ENCODE measurements at regions not wholly inside any gene's neighbourhood (a gene's known extent, or its start where the extent isn't known, plus 50 kb on each side); places are given as distances from the start of the nearest gene placed in this dataset.

- no peaks in the 10 kb centered on the region for H3K27me3 Mint-ChIP-seq
- H3K4me1 Mint-ChIP-seq = no peaks in the 10 kb centered on the region
- no peak overlapping the region for H3K4me3 Mint-ChIP-seq
- H3K27ac Mint-ChIP-seq = no peak overlapping the region
- H3K9me3 Mint-ChIP-seq = peaks cover 5% of the 10 kb centered on the region
- no peaks in the 10 kb centered on the region for H3K36me3 Mint-ChIP-seq
Measured at GRCh38 chr6:115663681-115664080, 397.0 kb downstream of the FRK start.

GRCh38 chr6:115643762-115644161 is 416.9 kb downstream of the FRK start:
- no peaks in the 10 kb centered on the region for H3K36me3 Mint-ChIP-seq
- no peaks in the 10 kb centered on the region for H3K4me1 Mint-ChIP-seq
- peaks cover 5% of the 10 kb centered on the region for H3K9me3 Mint-ChIP-seq
- no peak overlapping the region for H3K4me3 Mint-ChIP-seq
- H3K27ac Mint-ChIP-seq = no peak overlapping the region
- no peaks in the 10 kb centered on the region for H3K27me3 Mint-ChIP-seq

- no peaks in the 10 kb centered on the region for H3K36me3 Mint-ChIP-seq
- H3K9me3 Mint-ChIP-seq = no peaks in the 10 kb centered on the region
- H3K27ac Mint-ChIP-seq = no peak overlapping the region
- H3K27me3 Mint-ChIP-seq = no peaks in the 10 kb centered on the region
- H3K4me1 Mint-ChIP-seq = no peaks in the 10 kb centered on the region
- H3K4me3 Mint-ChIP-seq = no peak overlapping the region
Measured at GRCh38 chr6:115634887-115635286, 425.8 kb downstream of the FRK start.

- no peaks in the 10 kb centered on the region for H3K36me3 Mint-ChIP-seq
- no peaks in the 10 kb centered on the region for H3K27me3 Mint-ChIP-seq
- no peak overlapping the region for H3K27ac Mint-ChIP-seq
- no peak overlapping the region for H3K4me3 Mint-ChIP-seq
- no peaks in the 10 kb centered on the region for H3K4me1 Mint-ChIP-seq
- no peaks in the 10 kb centered on the region for H3K9me3 Mint-ChIP-seq
Measured at GRCh38 chr6:115634131-115634530, 426.6 kb downstream of the FRK start.

- no peak overlapping the region for H3K27ac Mint-ChIP-seq
- no peaks in the 10 kb centered on the region for H3K27me3 Mint-ChIP-seq
- no peak overlapping the region for H3K4me3 Mint-ChIP-seq
- H3K36me3 Mint-ChIP-seq = no peaks in the 10 kb centered on the region
- no peaks in the 10 kb centered on the region for H3K4me1 Mint-ChIP-seq
- no peaks in the 10 kb centered on the region for H3K9me3 Mint-ChIP-seq
Measured at GRCh38 chr6:115631028-115631427, 429.7 kb downstream of the FRK start.

GRCh38 chr6:115630424-115631024 is 430.2 kb downstream of the FRK start:
- Mint-ChIP-seq H3K9me3 (no peaks in the 10 kb centered on the region), H3K4me3 (no peak overlapping the region), H3K36me3 (no peaks in the 10 kb centered on the region), H3K27ac (no peak overlapping the region), H3K27me3 (no peaks in the 10 kb centered on the region), H3K4me1 (no peaks in the 10 kb centered on the region)

- no peaks in the 10 kb centered on the region for H3K9me3 Mint-ChIP-seq
- no peaks in the 10 kb centered on the region for H3K36me3 Mint-ChIP-seq
- no peaks in the 10 kb centered on the region for H3K27me3 Mint-ChIP-seq
- H3K4me1 Mint-ChIP-seq = no peaks in the 10 kb centered on the region
- no peak overlapping the region for H3K27ac Mint-ChIP-seq
- no peak overlapping the region for H3K4me3 Mint-ChIP-seq
Measured at GRCh38 chr6:115629415-115629814, 431.3 kb downstream of the FRK start.

- no peaks in the 10 kb centered on the region for H3K4me1 Mint-ChIP-seq
- no peaks in the 10 kb centered on the region for H3K36me3 Mint-ChIP-seq
- H3K27me3 Mint-ChIP-seq = peaks cover 1% of the 10 kb centered on the region
- H3K27ac Mint-ChIP-seq = no peak overlapping the region
- peaks cover 10% of the 10 kb centered on the region for H3K9me3 Mint-ChIP-seq
- H3K4me3 Mint-ChIP-seq = no peak overlapping the region
Measured at GRCh38 chr6:115618256-115618655, 442.4 kb downstream of the FRK start.

GRCh38 chr6:115617031-115617430 is 443.7 kb downstream of the FRK start:
- no peak overlapping the region for H3K4me3 Mint-ChIP-seq
- H3K9me3 Mint-ChIP-seq = peaks cover 10% of the 10 kb centered on the region
- H3K36me3 Mint-ChIP-seq = no peaks in the 10 kb centered on the region
- no peak overlapping the region for H3K27ac Mint-ChIP-seq
- H3K4me1 Mint-ChIP-seq = no peaks in the 10 kb centered on the region
- H3K27me3 Mint-ChIP-seq = peaks cover 1% of the 10 kb centered on the region

GRCh38 chr6:115613488-115613887 is 447.2 kb downstream of the FRK start:
- Mint-ChIP-seq H3K27me3 (peaks cover 1% of the 10 kb centered on the region), H3K9me3 (peaks cover 10% of the 10 kb centered on the region), H3K4me1 (no peaks in the 10 kb centered on the region), H3K36me3 (no peaks in the 10 kb centered on the region), H3K27ac (no peak overlapping the region), H3K4me3 (no peak overlapping the region)

- H3K27ac Mint-ChIP-seq = no peak overlapping the region
- peaks cover 10% of the 10 kb centered on the region for H3K9me3 Mint-ChIP-seq
- H3K4me1 Mint-ChIP-seq = no peaks in the 10 kb centered on the region
- no peaks in the 10 kb centered on the region for H3K36me3 Mint-ChIP-seq
- H3K27me3 Mint-ChIP-seq = peaks cover 1% of the 10 kb centered on the region
- no peak overlapping the region for H3K4me3 Mint-ChIP-seq
Measured at GRCh38 chr6:115612796-115613479, 447.8 kb downstream of the FRK start.

GRCh38 chr6:115612216-115612615 is 448.5 kb downstream of the FRK start:
- peaks cover 10% of the 10 kb centered on the region for H3K9me3 Mint-ChIP-seq
- H3K27ac Mint-ChIP-seq = no peak overlapping the region
- no peak overlapping the region for H3K4me3 Mint-ChIP-seq
- peaks cover 1% of the 10 kb centered on the region for H3K27me3 Mint-ChIP-seq
- no peaks in the 10 kb centered on the region for H3K4me1 Mint-ChIP-seq
- H3K36me3 Mint-ChIP-seq = no peaks in the 10 kb centered on the region

- Mint-ChIP-seq H3K4me1 (no peaks in the 10 kb centered on the region), H3K27ac (no peak overlapping the region), H3K9me3 (peaks cover 5% of the 10 kb centered on the region), H3K36me3 (no peaks in the 10 kb centered on the region), H3K27me3 (no peaks in the 10 kb centered on the region), H3K4me3 (no peak overlapping the region)
Measured at GRCh38 chr6:115610696-115611095, 450.0 kb downstream of the FRK start.

GRCh38 chr6:115609111-115609510 is 451.6 kb downstream of the FRK start:
- H3K4me3 Mint-ChIP-seq = no peak overlapping the region
- no peaks in the 10 kb centered on the region for H3K9me3 Mint-ChIP-seq
- no peak overlapping the region for H3K27ac Mint-ChIP-seq
- no peaks in the 10 kb centered on the region for H3K4me1 Mint-ChIP-seq
- no peaks in the 10 kb centered on the region for H3K36me3 Mint-ChIP-seq
- H3K27me3 Mint-ChIP-seq = no peaks in the 10 kb centered on the region

GRCh38 chr6:115602466-115602865 is 458.2 kb downstream of the FRK start:
- no peaks in the 10 kb centered on the region for H3K36me3 Mint-ChIP-seq
- H3K27ac Mint-ChIP-seq = no peak overlapping the region
- H3K4me1 Mint-ChIP-seq = no peaks in the 10 kb centered on the region
- H3K27me3 Mint-ChIP-seq = no peaks in the 10 kb centered on the region
- peaks cover 7% of the 10 kb centered on the region for H3K9me3 Mint-ChIP-seq
- no peak overlapping the region for H3K4me3 Mint-ChIP-seq

- H3K27ac Mint-ChIP-seq = no peak overlapping the region
- H3K36me3 Mint-ChIP-seq = no peaks in the 10 kb centered on the region
- no peak overlapping the region for H3K4me3 Mint-ChIP-seq
- H3K4me1 Mint-ChIP-seq = no peaks in the 10 kb centered on the region
- H3K27me3 Mint-ChIP-seq = no peaks in the 10 kb centered on the region
- peaks cover 7% of the 10 kb centered on the region for H3K9me3 Mint-ChIP-seq
Measured at GRCh38 chr6:115601509-115601908, 459.2 kb downstream of the FRK start.

- H3K4me1 Mint-ChIP-seq = no peaks in the 10 kb centered on the region
- no peaks in the 10 kb centered on the region for H3K36me3 Mint-ChIP-seq
- H3K27me3 Mint-ChIP-seq = no peaks in the 10 kb centered on the region
- no peak overlapping the region for H3K4me3 Mint-ChIP-seq
- H3K27ac Mint-ChIP-seq = no peak overlapping the region
- peaks cover 7% of the 10 kb centered on the region for H3K9me3 Mint-ChIP-seq
Measured at GRCh38 chr6:115601064-115601463, 459.6 kb downstream of the FRK start.

All from activated naive CD4-positive, alpha-beta T cell treated with anti-CD3 and anti-CD28 coated beads, Interleukin-2, amount 50 U/mL, for 24 hours (primary cell).